Testis (tissue), 2 donors: ENCODE measurements at regions not wholly inside any gene's neighbourhood (a gene's known extent, or its start where the extent isn't known, plus 50 kb on each side); places are given as distances from the start of the nearest gene placed in this dataset.

Source experiments
- DNase-seq: peaks from one replicate; pipeline ENCODE4 v3.0.0-alpha.2; 2019
- H3K27ac ChIP-seq, 2 donors: fragments of 200-600 bp; sonication (generic); one replicate each; pipeline ENCODE4 v1.5.1; 2019
- H3K27me3 ChIP-seq: fragments of 200-600 bp; sonication (generic); one replicate; pipeline ENCODE4 v1.5.1; 2019
- H3K36me3 ChIP-seq: fragments of 200-600 bp; sonication (generic); one replicate; pipeline ENCODE4 v1.5.1; 2017; ENCODE audit warnings: low read depth; ENCODE audit errors: missing control alignments
- H3K4me1 ChIP-seq: fragments of 200-600 bp; sonication (generic); one replicate; pipeline ENCODE4 v1.5.1; 2019
- H3K4me3 ChIP-seq, 2 donors: fragments of 200-600 bp; sonication (generic); one replicate each; pipeline ENCODE4 v1.5.1; 2017 to 2019
- H3K9me3 ChIP-seq: fragments of 200-600 bp; sonication (generic); one replicate; pipeline ENCODE4 v1.5.1; 2017
- CTCF ChIP-seq, 3 experiments: fragments of 450-650 bp in 2 of 3; fragments of 200-600 bp in 1 of 3; sonication (generic) in 1 of 3; IDR thresholded peaks; one replicate each; pipeline ENCODE4 v1.5.1; 2016 to 2019; ENCODE audit warnings: antibody characterized with exemption in 3 of 3, mild to moderate bottlenecking in 2 of 3, moderate library complexity in 1 of 3
- POLR2A ChIP-seq: fragments of 450-650 bp; IDR thresholded peaks from one replicate; pipeline ENCODE4 v1.6.1; 2017; ENCODE audit warnings: antibody characterized with exemption, mild to moderate bottlenecking, moderate library complexity
- WGBS, 2 donors: methylation state at CpG; one replicate each; pipeline ENCODE4 v1.1.5; 2018; 5-methylcytosine and 5-hydroxymethylcytosine counted together
- intact Hi-C: fragments of 100-400 bp; cut with DNase I; formaldehyde crosslinking; loops from one replicate; pipeline ENCODE4 v1.15.1; 2023; ENCODE audit warnings: low total_unique reads

- H3K9me3 ChIP-seq: no peaks in the 10 kb centered on the region
- no peaks in the 10 kb centered on the region for H3K36me3 ChIP-seq
- TF ChIP-seq POLR2A (no peak), CTCF (IDR thresholded peaks at IDR 0.05) (no peak)
- no peak for DNase-seq
- 96 to 100% methylated on average over 1 of the region's 1 CpG for WGBS, 2 donors
- intact Hi-C loops: no loop called here
- no peaks in the 10 kb centered on the region for H3K27me3 ChIP-seq
- H3K27ac ChIP-seq: no peak overlapping the region
- no peak overlapping the region for H3K4me3 ChIP-seq
- peaks cover 41% of the 10 kb centered on the region for H3K4me1 ChIP-seq
Measured at GRCh38 chr2:46844443-46844842, 71.2 kb downstream of the MCFD2 start.

- WGBS, 2 donors: 96 to 100% methylated on average over 2 of the region's 2 CpGs
- Histone ChIP-seq H3K27me3 (no peaks in the 10 kb centered on the region), H3K9me3 (no peaks in the 10 kb centered on the region), H3K4me1 (peaks cover 37% of the 10 kb centered on the region), H3K36me3 (no peaks in the 10 kb centered on the region), H3K4me3 (no peak overlapping the region), H3K27ac (no peak overlapping the region)
- intact Hi-C loops: no loop called here
- DNase-seq: no peak
- no peak for TF ChIP-seq CTCF (IDR thresholded peaks at IDR 0.05)
- no peak for TF ChIP-seq POLR2A
Measured at GRCh38 chr2:46844034-46844433, 71.6 kb downstream of the MCFD2 start.

GRCh38 chr2:46843316-46843715 is 72.3 kb downstream of the MCFD2 start:
- H3K4me3 ChIP-seq: no peak overlapping the region
- no peak for TF ChIP-seq CTCF (IDR thresholded peaks at IDR 0.05)
- TF ChIP-seq POLR2A: no peak
- H3K4me1 ChIP-seq: peaks cover 29% of the 10 kb centered on the region
- H3K27ac ChIP-seq: no peak overlapping the region
- no peak for DNase-seq
- 86 to 88% methylated on average over 5 of the region's 5 CpGs for whole genome bisulfite sequencing, 2 donors
- H3K27me3 ChIP-seq: no peaks in the 10 kb centered on the region
- no peaks in the 10 kb centered on the region for H3K36me3 ChIP-seq
- no peaks in the 10 kb centered on the region for H3K9me3 ChIP-seq
- intact Hi-C loops: no loop called here

GRCh38 chr2:46842876-46843275 is 72.7 kb downstream of the MCFD2 start:
- Histone ChIP-seq H3K4me3 (no peak overlapping the region), H3K9me3 (no peaks in the 10 kb centered on the region), H3K36me3 (no peaks in the 10 kb centered on the region), H3K27me3 (no peaks in the 10 kb centered on the region), H3K27ac (no peak overlapping the region), H3K4me1 (peaks cover 25% of the 10 kb centered on the region)
- intact Hi-C loops: no loop called here
- no peak for TF ChIP-seq CTCF (IDR thresholded peaks at IDR 0.05)
- TF ChIP-seq POLR2A: no peak
- no peak for DNase-seq
- WGBS, 2 donors: 95 to 97% methylated on average over 7 of the region's 7 CpGs

GRCh38 chr2:46841621-46842020 is 74.0 kb downstream of the MCFD2 start:
- Histone ChIP-seq H3K4me1 (peaks cover 15% of the 10 kb centered on the region), H3K27me3 (no peaks in the 10 kb centered on the region), H3K4me3 (no peak overlapping the region), H3K27ac (no peak overlapping the region), H3K9me3 (no peaks in the 10 kb centered on the region), H3K36me3 (no peaks in the 10 kb centered on the region)
- no peak for DNase-seq
- 81 to 90% methylated on average over 4 of the region's 4 CpGs for WGBS, 2 donors
- intact Hi-C loops: no loop called here
- TF ChIP-seq POLR2A (no peak), CTCF (IDR thresholded peaks at IDR 0.05) (no peak)
